IPS DF 19.7 (cell line): ENCODE measurements at regions not wholly inside any gene's neighbourhood (a gene's known extent, or its start where the extent isn't known, plus 50 kb on each side); places are given as distances from the start of the nearest gene placed in this dataset.
"Not testable (repeated sequence)": the region's sequence is repeated elsewhere in the genome, so short reads cannot be mapped to it uniquely, and the experiment has no call there.

Experiments
- DNase-seq: peaks from one replicate; pipeline ENCODE4 v3.0.0-alpha.2; 2013; ENCODE audit warnings: low read depth, low spot score

GRCh38 chr5:121638126-121638525, 213.6 kb upstream of the FTMT start:
- no peak for DNase-seq

DNA sequence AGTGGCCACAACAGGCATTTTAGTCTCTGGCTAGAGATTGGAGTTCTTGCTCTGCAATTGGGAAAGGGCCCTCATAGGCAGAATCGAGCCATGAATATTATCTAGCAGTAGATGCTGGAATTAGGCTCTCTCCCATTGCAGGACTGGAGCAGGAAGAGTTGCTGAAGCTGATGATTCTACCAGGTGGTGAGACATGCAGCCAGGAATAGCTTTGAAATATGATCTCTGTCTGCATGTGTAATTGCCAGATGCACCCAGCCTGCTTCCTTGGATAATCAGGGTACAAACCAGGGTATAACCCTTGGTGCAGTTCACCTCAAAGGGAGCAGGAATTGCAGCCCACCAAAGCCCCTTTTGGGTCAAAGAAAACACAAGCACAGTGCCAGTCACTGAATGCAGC, 211.4 kb upstream of the FTMT start:
- no peak for DNase-seq

DNA sequence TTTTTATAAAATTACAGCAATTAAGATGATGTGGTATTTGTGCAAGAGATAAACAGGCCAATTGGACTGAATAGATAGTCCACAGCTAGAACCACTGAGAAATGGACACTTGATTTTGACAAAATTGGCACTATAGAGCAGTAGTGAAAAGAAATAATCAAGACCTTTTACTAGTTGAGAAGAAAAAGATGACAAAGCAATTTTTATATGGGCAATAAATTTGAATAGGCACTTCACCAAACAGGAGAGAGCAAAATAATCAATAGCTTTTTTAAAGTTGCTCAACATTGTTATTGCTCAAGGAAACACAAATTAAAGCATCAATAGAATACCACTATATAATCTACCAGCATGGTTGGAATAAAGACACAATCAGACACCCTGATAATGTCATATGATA, 193.5 kb upstream of the FTMT start:
- no peak for DNase-seq

- DNase-seq = no peak
Measured at GRCh38 chr5:121660142-121660541, 191.5 kb upstream of the FTMT start.

DNA sequence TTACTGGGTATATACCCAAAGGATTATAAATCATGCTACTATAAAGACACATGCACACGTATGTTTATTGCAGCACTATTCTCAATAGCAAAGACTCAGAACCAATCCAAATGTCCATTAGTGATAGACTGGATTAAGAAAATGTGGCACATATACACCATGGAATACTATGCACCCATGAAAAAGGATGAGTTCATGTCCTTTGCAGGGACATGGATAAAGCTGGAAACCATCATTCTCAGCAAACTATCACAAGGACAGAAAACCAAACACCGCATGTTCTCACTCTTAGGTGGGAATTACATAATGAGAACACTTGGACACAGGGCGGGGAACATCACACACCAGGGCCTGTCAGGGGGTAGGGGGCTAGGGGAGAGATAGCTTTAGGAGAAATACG, 186.1 kb upstream of the FTMT start:
- not testable (repeated sequence) for DNase-seq

DNA sequence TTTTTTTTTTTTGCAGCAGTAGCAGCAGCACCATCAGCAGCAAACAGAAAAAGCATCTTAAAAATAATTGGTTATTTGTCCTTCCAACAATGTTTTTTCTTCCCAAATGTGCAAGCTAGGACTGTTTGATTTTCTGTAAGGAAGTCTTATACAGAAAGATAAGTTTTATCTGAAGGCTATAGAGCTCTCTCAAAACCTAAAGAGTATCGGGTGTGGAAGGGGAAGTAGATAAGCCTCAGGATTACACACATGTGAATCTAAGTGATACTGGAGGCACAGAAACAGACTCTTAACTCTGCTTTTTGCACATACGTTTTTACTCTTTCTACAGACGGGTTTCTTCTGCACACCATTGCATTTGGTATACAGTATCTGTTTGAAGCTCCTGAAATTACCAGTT, 184.4 kb upstream of the FTMT start:
- no peak for DNase-seq

DNA sequence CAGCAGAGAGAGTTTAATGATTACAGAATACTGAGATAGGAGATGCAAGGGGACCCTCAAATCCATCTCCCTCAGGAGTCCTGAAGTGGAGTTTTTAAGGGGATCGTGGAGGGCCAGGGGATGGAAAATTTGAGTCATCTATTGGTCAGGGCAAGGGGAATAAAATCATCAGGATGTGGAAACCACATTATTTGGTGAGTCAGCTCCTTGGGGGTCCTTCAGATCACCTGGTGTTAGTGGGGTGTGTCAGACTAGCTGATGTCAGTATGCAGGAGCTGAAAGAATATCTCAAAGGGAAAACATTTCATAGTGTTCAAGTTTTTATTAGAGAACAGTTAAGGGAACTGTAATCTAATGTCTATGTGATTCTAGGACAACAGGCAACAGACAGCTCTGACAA, 183.0 kb upstream of the FTMT start:
- DNase-seq = no peak

DNA sequence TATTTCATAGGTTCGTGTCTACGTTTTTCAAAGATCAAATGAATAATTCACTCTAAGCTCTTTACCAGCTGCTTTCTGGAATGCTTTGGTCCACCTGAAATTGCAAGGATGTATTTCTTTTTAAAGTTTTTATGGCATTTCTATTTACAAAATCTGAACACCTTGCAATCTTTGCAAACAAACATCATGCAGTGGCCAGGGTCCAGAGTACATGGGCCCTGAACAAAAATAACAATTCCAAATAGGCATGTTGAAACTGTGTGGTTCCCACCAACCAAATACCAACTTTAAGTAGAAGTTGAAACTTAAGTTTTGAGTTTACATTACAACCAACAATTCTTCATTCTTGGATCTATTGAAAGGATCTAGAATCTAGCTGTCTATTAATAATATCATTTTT, 180.1 kb upstream of the FTMT start:
- DNase-seq = no peak

GRCh38 chr5:121675924-121676323, 175.8 kb upstream of the FTMT start:
- no peak for DNase-seq

GRCh38 chr5:121681229-121681855, 170.3 kb upstream of the FTMT start:
- no peak for DNase-seq

GRCh38 chr5:121688126-121688525, 163.6 kb upstream of the FTMT start:
- DNase-seq = no peak

DNA sequence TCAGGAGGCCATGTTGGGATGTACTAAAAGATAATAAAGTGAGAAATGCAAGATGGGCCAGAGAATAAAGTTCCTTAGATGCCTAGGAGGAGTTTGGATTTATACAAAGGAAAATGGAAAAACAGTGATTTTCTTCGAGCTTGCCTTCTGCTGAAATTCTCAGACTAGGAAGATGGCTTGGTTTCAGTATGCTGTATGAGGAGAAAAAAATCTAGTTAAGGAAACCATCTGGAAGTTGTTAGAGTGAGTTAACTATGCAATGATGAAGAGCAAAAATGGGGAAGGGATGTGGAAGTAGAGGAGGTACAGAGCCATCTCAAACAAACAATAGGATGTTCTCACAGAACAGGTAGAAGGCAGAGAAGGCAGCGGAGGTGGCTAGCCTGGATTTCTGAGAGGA, 162.9 kb upstream of the FTMT start:
- DNase-seq = no peak

- DNase-seq = no peak
Measured at GRCh38 chr5:121691478-121691877, 160.2 kb upstream of the FTMT start.

- DNase-seq = no peak
Measured at GRCh38 chr5:121692158-121692557, 159.5 kb upstream of the FTMT start.

GRCh38 chr5:121693864-121694263, 157.8 kb upstream of the FTMT start:
- DNase-seq = no peak

DNA sequence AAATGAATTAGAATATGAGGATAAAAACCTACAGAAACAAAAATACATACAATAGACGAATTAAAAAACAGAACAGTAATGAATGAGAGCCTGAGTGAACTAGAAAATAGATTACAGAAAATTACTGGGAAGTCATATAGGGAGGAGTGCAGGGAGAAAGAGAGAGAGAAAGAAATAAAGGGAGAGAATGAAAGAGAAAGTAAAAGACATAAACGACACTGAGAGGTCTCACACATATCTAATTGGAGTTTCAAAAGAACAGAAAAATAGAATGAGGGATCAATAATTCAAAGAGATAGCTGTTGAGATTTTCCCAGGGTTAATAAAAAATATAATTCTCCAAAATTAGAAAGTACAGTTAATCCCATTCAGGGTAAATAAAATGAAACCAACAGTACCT, 156.4 kb upstream of the FTMT start:
- no peak for DNase-seq

GRCh38 chr5:121698690-121699089, 153.0 kb upstream of the FTMT start:
- no peak for DNase-seq

GRCh38 chr5:121701731-121702130, 150.0 kb upstream of the FTMT start:
- no peak for DNase-seq

- DNase-seq = no peak
Measured at GRCh38 chr5:121702682-121703081, 149.0 kb upstream of the FTMT start.

GRCh38 chr5:121704291-121704690, 147.4 kb upstream of the FTMT start:
- DNase-seq = no peak

DNA sequence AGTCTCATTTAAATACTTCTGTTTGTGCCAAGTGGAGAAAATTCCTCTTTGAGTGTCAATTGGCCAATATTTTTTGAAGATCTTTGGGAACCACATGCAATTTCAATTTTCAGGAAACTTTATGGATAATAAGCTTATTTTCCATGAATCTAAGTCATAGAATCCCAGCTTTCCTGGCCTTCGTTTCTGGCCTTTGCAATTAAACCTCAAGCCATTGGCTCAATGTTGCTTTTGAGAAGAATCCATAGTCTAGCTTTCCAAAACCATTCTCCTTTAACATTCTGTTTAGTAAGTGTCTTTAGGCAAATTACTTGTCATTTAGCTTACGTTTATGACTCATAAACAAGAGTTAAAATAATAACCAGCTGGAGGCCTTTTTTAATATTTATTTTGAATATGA, 145.0 kb upstream of the FTMT start:
- DNase-seq = no peak

GRCh38 chr5:121707178-121707577, 144.5 kb upstream of the FTMT start:
- DNase-seq = no peak

DNA sequence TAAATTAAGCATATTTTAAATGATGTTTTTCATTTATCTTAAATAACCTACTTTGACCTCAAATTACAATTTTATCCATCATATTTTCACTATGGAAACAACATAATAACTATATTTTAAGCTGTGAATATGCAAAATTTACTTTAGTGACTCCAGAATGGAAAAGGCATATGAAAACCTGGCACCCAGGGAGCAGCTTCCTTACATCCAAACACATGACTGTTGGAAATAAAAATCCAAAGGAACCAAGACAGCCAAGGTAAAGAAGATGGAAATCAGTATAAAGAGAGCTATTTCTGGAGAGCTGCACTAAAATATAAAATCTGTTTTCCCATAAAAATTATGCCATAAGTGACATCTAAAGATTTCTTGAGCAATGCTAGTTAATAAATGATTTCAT, 140.3 kb upstream of the FTMT start:
- no peak for DNase-seq

DNA sequence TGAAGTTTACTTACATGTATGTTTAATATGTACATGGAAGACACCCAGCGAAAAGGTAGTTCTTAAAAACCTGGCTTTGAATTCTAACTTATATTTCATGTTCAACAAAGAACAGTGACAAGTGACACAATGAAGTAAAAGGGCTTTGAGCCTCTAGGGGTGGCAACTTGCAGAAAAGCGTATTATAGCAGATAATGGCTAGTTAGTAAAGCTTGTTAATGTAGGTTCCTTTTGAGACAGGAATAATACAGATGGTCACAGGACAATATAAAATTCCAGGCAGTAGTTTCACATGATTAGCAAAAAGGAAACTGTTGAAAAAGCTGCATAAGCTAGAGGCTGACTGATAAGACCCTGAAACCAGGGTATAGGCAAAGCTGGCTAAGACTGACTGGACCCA, 132.4 kb upstream of the FTMT start:
- DNase-seq = no peak
